B cell (primary cell): ENCODE measurements at regions not wholly inside any gene's neighbourhood (a gene's known extent, or its start where the extent isn't known, plus 50 kb on each side); places are given as distances from the start of the nearest gene placed in this dataset.

Experiments used
- ATAC-seq: fragments of 200-7000 bp; cut with Tn5 transposase; one replicate; pipeline ENCODE4 v1.10.0; 2021; ENCODE audit warnings: low read depth, mild to moderate bottlenecking, moderate number of reproducible peaks, moderate library complexity
- CTCF ChIA-PET: fragments of 350-600 bp; sonication (Branson Sonifier 250); formaldehyde crosslinking; loops from one replicate; lab custom pipeline; 2021; ENCODE audit warnings: antibody characterized with exemption, inconsistent platforms; lab: Charles Lee
- POLR2A ChIA-PET: fragments of 350-600 bp; sonication (Branson Sonifier 250); formaldehyde crosslinking; loops from one replicate; lab custom pipeline; 2021; ENCODE audit warnings: antibody characterized with exemption; lab: Charles Lee
- DNase-seq: peaks from one replicate; pipeline ENCODE4 v3.0.0; 2013
- H2AFZ ChIP-seq: 2 replicates; pipeline ENCODE4 v1.6.1; 2012; ENCODE audit warnings: mild to moderate bottlenecking, low read depth, low read length; ENCODE audit not compliant: insufficient read depth, poor library complexity, severe bottlenecking
- H3K27ac ChIP-seq, 2 donors: 1 replicate in 1 of 2; 2 replicates in 1 of 2; pipeline ENCODE4 v1.5.1; 2012 to 2013; ENCODE audit warnings: low read length in 2 of 2, mild to moderate bottlenecking in 2 of 2, moderate library complexity in 1 of 2
- H3K27me3 ChIP-seq, 4 experiments: fragments of 200-600 bp in 1 of 4; sonication (generic) in 1 of 4; replicated peaks in 1 of 4; 1 replicate in 2 of 4; 2 replicates in 2 of 4; pipeline versions ENCODE4 v1.6.1 to v1.7.0; 2013 to 2016; ENCODE audit warnings: low read length in 3 of 4, mild to moderate bottlenecking in 2 of 4, mixed read lengths in 1 of 4, moderate library complexity in 1 of 4; ENCODE audit not compliant: insufficient read depth in 4 of 4, control insufficient read depth in 3 of 4; ENCODE audit errors: control extremely low read depth in 1 of 4
- H3K36me3 ChIP-seq, 2 experiments: replicated peaks in 1 of 2; 1 replicate in 1 of 2; 2 replicates in 1 of 2; pipeline versions ENCODE4 v1.6.1 to v1.7.1; 2013; ENCODE audit warnings: low read length in 1 of 2; ENCODE audit not compliant: insufficient read depth in 2 of 2, control insufficient read depth in 1 of 2; ENCODE audit errors: control extremely low read depth in 1 of 2, extremely low read depth in 1 of 2
- H3K4me1 ChIP-seq, 2 donors: fragments of 200-600 bp in 1 of 2; sonication (generic) in 1 of 2; 1 replicate in 1 of 2; 2 replicates in 1 of 2; pipeline versions ENCODE4 v1.5.1 to v1.6.1; 2013 to 2017; ENCODE audit warnings: low read length in 2 of 2; ENCODE audit not compliant: control insufficient read depth in 2 of 2, insufficient read depth in 2 of 2
- H3K4me2 ChIP-seq: replicated peaks from 2 replicates; pipeline ENCODE3; 2012; ENCODE audit warnings: mild to moderate bottlenecking, low read depth, low read length; ENCODE audit not compliant: poor library complexity, severe bottlenecking
- H3K4me3 ChIP-seq, 5 experiments: fragments of 200-600 bp in 1 of 5; sonication (generic) in 1 of 5; 1 replicate in 3 of 5; 2 replicates in 2 of 5; pipeline versions ENCODE4 v1.5.1 to v1.7.0; 2011 to 2016; ENCODE audit warnings: low read length in 4 of 5, mild to moderate bottlenecking in 4 of 5, low read depth in 2 of 5, control low read depth in 1 of 5, moderate library complexity in 1 of 5; ENCODE audit not compliant: insufficient read depth in 1 of 5; ENCODE audit errors: control extremely low read depth in 1 of 5, extremely low read depth in 1 of 5
- H3K79me2 ChIP-seq: fragments of 200-600 bp; sonication (generic); one replicate; pipeline ENCODE4 v1.6.0; 2016; ENCODE audit warnings: low read length; ENCODE audit not compliant: control insufficient read depth, insufficient read depth
- H3K9ac ChIP-seq: fragments of 200-600 bp; sonication (generic); 2 replicates; pipeline ENCODE4 v1.6.1; 2017; ENCODE audit warnings: mild to moderate bottlenecking, low read length, moderate library complexity
- H3K9me3 ChIP-seq, 3 donors: one replicate each; pipeline versions ENCODE4 v1.6.1 to v1.7.1; 2013; ENCODE audit warnings: low read length in 2 of 3; ENCODE audit not compliant: control insufficient read depth in 2 of 3, insufficient read depth in 1 of 3; ENCODE audit errors: control extremely low read depth in 1 of 3
- H4K20me1 ChIP-seq: 2 replicates; pipeline ENCODE4 v1.6.0; 2012; ENCODE audit warnings: mild to moderate bottlenecking, low read length; ENCODE audit not compliant: insufficient read depth, control insufficient read depth, poor library complexity, severe bottlenecking
- H3K27ac Mint-ChIP-seq: one replicate; pipeline ENCODE4 v1.8.0; 2021; ENCODE audit warnings: mixed read lengths
- H3K27me3 Mint-ChIP-seq: one replicate; pipeline ENCODE4 v1.8.0; 2021; ENCODE audit warnings: mixed read lengths
- H3K4me1 Mint-ChIP-seq: one replicate; pipeline ENCODE4 v1.8.0; 2021; ENCODE audit warnings: mixed read lengths
- H3K4me3 Mint-ChIP-seq: one replicate; pipeline ENCODE4 v1.8.0; 2021; ENCODE audit warnings: mixed read lengths
- H3K9me3 Mint-ChIP-seq: one replicate; pipeline ENCODE4 v1.8.0; 2022; ENCODE audit warnings: mixed read lengths; ENCODE audit not compliant: insufficient read depth
- EZH2 ChIP-seq: IDR thresholded peaks from 2 replicates; pipeline ENCODE4 v1.6.1; 2012; ENCODE audit warnings: borderline replicate concordance, low read depth, mild to moderate bottlenecking, moderate library complexity, low read length; ENCODE audit not compliant: insufficient read depth, poor library complexity, severe bottlenecking
- WGBS: methylation state at CpG from one replicate; pipeline ENCODE4 v1.1.5; 2013; ENCODE audit warnings: missing lambda C conversion rate; ENCODE audit not compliant: insufficient coverage; 5-methylcytosine and 5-hydroxymethylcytosine counted together
- intact Hi-C: fragments of 100-400 bp; cut with micrococcal nuclease; formaldehyde crosslinking; loops from one replicate; pipeline ENCODE4 v1.10.0; 2022
- TF ChIP-seq, protein P1 (sequence below): fragments of 200-600 bp; IDR thresholded peaks from one replicate; pipeline ENCODE4 v1.8.0; 2022; ENCODE audit warnings: antibody characterized with exemption, mild to moderate bottlenecking

DNA sequence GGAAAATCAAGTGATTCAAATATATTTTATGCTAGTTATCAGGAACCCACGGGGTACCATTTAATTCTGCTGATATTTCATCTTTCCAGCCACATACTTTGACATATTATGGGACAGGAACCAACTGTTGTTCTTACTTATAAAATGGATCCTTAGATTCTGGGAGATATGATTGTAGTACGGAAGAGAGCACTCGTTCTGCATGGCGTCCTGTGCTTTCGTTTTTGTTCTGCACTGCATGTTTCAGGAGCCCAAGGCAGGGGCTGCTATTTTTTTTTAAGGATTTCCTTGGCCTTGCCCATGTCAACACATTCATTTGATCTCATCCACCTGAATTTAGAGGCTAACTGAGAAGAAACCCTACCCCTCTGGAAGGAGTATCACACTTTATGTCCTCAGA lies 245.5 kb upstream of the TLL1 start:
- intact Hi-C loops, result no loop called here
- Histone ChIP-seq H2AFZ (no peak overlapping the region), H3K27me3 (no peaks in the 10 kb centered on the region), H3K4me2 (no peak overlapping the region), H3K36me3 (no peaks in the 10 kb centered on the region), H3K79me2 (no peaks in the 10 kb centered on the region), H3K4me3 (no peak overlapping the region), H3K27ac (no peak overlapping the region), H4K20me1 (no peaks in the 10 kb centered on the region), H3K9ac (no peak overlapping the region), H3K9me3 (no peaks in the 10 kb centered on the region), H3K4me1 (no peaks in the 10 kb centered on the region)
- WGBS, result 82% methylated on average over 3 of the region's 5 CpGs
- ATAC-seq (no peak), DNase-seq (no peak)
- Mint-ChIP-seq H3K9me3 (no peaks in the 10 kb centered on the region), H3K4me1 (no peaks in the 10 kb centered on the region), H3K4me3 (no peak overlapping the region), H3K27ac (no peak overlapping the region), H3K27me3 (no peaks in the 10 kb centered on the region)
- TF ChIP-seq, protein P1, sequence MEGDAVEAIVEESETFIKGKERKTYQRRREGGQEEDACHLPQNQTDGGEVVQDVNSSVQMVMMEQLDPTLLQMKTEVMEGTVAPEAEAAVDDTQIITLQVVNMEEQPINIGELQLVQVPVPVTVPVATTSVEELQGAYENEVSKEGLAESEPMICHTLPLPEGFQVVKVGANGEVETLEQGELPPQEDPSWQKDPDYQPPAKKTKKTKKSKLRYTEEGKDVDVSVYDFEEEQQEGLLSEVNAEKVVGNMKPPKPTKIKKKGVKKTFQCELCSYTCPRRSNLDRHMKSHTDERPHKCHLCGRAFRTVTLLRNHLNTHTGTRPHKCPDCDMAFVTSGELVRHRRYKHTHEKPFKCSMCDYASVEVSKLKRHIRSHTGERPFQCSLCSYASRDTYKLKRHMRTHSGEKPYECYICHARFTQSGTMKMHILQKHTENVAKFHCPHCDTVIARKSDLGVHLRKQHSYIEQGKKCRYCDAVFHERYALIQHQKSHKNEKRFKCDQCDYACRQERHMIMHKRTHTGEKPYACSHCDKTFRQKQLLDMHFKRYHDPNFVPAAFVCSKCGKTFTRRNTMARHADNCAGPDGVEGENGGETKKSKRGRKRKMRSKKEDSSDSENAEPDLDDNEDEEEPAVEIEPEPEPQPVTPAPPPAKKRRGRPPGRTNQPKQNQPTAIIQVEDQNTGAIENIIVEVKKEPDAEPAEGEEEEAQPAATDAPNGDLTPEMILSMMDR, result no peak
- TF ChIP-seq EZH2, result no peak
- ChIA-PET POLR2A (no interaction called here), CTCF (no interaction called here)

- no peak for TF ChIP-seq EZH2
- TF ChIP-seq, protein P1, result no peak
- H3K27me3 ChIP-seq, result no peaks in the 10 kb centered on the region
- ATAC-seq, result no peak
- no peaks in the 10 kb centered on the region for H3K79me2 ChIP-seq
- no peaks in the 10 kb centered on the region for H3K9me3 ChIP-seq
- no peak overlapping the region for H3K9ac ChIP-seq
- no peak overlapping the region for H3K27ac ChIP-seq
- Mint-ChIP-seq H3K27me3 (no peaks in the 10 kb centered on the region), H3K4me3 (no peak overlapping the region), H3K27ac (no peak overlapping the region), H3K9me3 (no peaks in the 10 kb centered on the region), H3K4me1 (no peaks in the 10 kb centered on the region)
- no CpG with 5 or more reads among the region's 3 CpGs for WGBS
- no peak overlapping the region for H2AFZ ChIP-seq
- intact Hi-C loops, result no loop called here
- no peaks in the 10 kb centered on the region for H4K20me1 ChIP-seq
- no peak overlapping the region for H3K4me2 ChIP-seq
- CTCF ChIA-PET, result no interaction called here
- no peak overlapping the region for H3K4me3 ChIP-seq
- POLR2A ChIA-PET, result no interaction called here
- no peak for DNase-seq
- no peaks in the 10 kb centered on the region for H3K4me1 ChIP-seq
- no peaks in the 10 kb centered on the region for H3K36me3 ChIP-seq
Measured at GRCh38 chr4:165628572-165628971, 244.5 kb upstream of the TLL1 start.
